ENCODE measurements at regions not wholly inside any gene's neighbourhood (a gene's known extent, or its start where the extent isn't known, plus 50 kb on each side); places are given as distances from the start of the nearest gene placed in this dataset.

DNA sequence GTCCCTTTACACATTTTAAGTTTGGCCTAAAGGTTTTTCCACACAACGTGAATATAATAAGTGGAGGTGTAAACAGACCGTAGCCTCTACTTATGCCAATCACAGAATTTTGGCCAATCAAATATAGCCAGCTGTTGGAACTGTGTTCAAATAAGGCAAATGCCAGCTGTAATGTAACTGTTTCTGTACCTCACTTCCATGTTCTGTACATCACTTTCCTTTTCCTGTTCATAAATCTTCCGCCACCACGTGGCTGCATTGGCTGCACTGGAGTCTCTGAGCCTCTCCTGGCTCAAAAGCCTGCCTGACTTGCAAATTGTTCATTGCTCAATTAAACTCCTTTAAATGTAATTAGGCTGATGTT lies 105.1 kb upstream of the SMIM31 start:
- TF ChIP-seq, protein P1, sequence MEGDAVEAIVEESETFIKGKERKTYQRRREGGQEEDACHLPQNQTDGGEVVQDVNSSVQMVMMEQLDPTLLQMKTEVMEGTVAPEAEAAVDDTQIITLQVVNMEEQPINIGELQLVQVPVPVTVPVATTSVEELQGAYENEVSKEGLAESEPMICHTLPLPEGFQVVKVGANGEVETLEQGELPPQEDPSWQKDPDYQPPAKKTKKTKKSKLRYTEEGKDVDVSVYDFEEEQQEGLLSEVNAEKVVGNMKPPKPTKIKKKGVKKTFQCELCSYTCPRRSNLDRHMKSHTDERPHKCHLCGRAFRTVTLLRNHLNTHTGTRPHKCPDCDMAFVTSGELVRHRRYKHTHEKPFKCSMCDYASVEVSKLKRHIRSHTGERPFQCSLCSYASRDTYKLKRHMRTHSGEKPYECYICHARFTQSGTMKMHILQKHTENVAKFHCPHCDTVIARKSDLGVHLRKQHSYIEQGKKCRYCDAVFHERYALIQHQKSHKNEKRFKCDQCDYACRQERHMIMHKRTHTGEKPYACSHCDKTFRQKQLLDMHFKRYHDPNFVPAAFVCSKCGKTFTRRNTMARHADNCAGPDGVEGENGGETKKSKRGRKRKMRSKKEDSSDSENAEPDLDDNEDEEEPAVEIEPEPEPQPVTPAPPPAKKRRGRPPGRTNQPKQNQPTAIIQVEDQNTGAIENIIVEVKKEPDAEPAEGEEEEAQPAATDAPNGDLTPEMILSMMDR (conservative IDR thresholded peaks at IDR 0.05; ENCODE audit: low read length) = no peak
- TF ChIP-seq EZH2phosphoT487 (IDR thresholded peaks at IDR 0.05; ENCODE audit: borderline replicate concordance, low read depth, low read length) = no peak

All from OCI-LY7 (cell line).